ENCODE measurements at regions not wholly inside any gene's neighbourhood (a gene's known extent, or its start where the extent isn't known, plus 50 kb on each side); places are given as distances from the start of the nearest gene placed in this dataset.

DNA sequence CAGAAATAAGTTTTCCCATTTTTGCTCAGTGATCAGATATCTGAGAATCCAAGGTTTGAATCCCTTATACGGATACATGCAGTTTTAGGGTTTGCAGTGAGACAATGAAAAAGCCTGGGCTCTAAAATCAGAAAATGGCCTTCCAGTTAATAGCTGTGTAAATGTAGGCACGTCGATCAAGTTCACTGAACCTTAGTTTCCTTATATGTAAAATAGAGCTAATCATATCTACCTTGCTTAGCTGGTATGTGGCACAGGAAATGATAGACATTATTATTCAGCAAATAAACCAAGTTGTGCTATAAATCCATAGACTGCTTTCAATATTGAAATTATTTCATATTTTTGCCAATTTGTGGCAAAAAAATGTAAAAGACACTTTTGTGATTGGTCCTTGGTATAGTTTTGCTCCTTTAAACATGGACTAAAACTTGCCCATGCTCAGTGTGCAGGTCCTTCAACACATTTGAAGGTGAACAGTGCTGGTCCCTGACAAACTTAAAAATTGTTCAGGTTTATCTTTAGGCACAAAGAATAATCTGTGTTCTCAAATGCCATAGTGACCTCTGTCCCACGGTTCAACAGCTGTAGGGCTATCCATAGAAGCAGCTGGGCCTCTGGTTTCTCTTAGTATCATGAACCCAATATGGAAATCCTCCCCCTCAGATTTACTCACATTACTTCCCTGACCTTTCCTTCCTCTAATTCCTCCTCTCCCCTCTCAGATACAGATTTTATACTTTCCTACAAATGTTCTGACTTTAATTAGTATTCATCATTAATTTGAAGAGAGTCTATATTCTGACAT lies 51.0 kb downstream of the CCDC54 start:
- DNase-seq = peak in 1 of 3 donors; percentile 19

GRCh38 chr3:107429320-107430181 lies 52.3 kb downstream of the CCDC54 start:
- DNase-seq = peak; percentile 80 to 88 (median 81)

DNA sequence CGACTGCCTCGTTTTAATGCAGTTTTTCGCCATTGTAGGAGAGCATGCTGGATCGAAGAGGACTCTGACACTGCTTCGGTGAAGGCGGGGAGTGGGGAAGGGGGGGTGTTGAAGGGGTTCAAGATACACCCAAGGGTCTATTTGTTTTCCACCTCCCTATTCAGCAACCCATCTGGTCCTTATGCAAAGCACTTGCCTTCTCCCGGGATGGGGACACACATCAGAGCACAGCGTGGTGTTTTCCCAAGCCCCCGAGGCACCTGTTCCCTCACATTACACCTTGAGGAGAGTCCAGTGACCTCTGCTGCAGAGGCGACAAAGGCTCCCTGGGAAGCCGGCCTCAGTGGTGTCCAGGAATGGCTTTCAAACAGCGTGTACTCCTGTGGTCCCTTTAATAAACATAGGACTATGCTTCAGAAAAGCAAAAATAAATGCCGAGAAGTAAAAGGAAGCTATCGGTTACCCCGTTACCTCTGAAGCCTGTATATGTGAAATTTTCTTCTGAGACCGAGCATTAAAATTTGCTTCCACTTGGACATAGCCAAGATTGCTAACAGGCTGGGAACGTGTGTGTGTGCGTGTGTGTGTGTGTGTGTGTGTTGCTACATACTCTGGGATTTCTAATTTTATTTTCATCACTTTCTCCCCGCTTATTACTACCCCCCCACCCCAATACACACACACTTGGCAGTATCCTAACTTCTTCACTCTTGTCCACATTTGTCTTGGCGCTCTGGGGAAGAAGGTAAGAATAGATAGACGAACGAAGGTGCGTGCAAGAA lies 53.2 kb downstream of the CCDC54 start:
- peak in 2 of 3 donors; percentile 13 to 25 for DNase-seq

DNA sequence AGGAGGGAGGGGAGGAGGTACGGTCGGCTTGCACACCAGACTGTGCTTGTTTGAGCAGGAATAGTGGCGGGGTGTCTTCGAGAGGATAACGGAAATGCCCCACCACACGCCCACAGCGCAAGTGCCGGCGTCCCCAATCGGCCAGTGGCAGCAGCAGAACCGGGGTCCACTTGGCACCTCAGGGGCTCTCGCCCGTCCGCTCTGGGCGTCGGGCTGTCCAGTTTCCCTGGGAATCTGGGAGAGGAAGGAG lies 53.7 kb downstream of the CCDC54 start:
- peak in 2 of 3 donors; percentile 36 to 79 for DNase-seq

GRCh38 chr3:107431246-107432012 lies 54.2 kb downstream of the CCDC54 start:
- peak; percentile 62 to 87 (median 71) for DNase-seq

GRCh38 chr3:107432013-107432515 lies 54.8 kb downstream of the CCDC54 start:
- peak in 2 of 3 donors; percentile 15 to 21 for DNase-seq

- no peak for DNase-seq
These were observed 55.4 kb downstream of the CCDC54 start for GRCh38 chr3:107432646-107433045.

DNA sequence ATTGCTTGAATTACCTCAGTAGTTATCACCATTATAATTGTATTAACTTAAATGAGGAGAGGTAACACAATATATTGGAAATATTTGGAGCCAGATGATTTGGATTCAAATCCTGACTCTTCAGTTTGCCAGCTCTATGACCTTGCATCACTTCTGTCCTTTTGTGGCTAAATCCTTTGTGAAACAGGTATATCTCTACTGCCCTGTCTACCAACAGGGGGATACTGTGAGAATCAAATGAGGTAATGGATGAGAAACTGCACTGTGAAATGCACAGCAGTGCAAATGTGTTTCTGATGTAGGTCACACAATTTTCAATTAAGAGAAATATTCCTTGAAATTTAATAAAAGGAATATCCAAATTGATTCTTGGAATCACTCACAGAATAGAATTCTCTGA lies 58.8 kb downstream of the CCDC54 start:
- DNase-seq = no peak

GRCh38 chr3:107438671-107439070 lies 61.4 kb downstream of the CCDC54 start:
- DNase-seq = no peak

DNA sequence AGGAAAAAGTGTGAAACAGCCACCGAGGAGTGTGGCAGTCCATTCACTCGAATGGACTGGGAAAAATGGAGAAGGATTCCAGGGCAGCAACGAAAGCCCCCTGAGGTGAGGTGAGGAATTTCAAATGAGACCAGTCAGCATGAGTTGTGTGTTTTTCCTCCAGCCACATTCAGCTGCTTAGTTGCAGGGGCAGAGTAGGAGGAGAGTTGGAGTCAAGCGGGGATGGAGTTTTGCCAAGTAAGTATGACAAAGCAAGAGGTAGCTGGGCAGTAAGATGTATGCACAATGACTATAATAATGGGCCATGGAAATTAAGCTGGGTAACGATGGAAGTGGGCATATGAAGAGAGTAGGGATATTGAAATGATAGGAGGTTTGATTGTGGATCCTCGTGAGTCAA lies 64.4 kb downstream of the CCDC54 start:
- no peak for DNase-seq

GRCh38 chr3:107443461-107443860 lies 66.2 kb downstream of the CCDC54 start:
- no peak for DNase-seq

GRCh38 chr3:107446706-107447105 lies 69.5 kb downstream of the CCDC54 start:
- no peak for DNase-seq

DNA sequence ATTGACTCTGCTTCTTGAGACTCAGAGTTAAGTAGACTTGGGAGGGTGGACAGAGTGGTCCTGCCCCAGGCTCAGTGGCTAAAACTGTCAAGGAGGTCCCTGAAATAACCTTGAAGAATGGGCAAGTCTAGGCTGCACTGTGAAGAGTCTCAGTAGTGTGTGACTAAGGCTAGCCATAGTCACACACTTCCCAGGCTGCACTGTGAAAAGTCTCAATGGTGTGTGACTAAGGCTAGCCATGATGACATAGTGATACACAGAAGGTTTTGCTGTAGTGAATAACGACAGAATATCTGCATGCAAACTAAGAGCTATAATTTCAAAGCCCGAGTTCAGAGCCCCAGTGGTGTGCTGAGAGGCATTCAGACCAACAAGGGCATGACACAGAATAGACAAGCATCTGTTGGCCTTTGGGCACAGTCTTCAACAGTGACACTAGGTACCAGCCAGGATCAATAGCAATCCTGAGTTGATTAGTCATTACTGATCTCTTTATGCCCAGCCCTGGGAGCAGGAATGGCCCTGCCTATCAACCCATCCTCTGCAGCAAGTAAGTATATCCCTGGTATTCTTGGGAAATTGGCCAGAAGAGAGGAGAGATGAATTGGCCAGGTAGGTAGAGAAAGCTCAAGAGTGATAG lies 72.4 kb upstream of the BBX start:
- DNase-seq = no peak

- no peak for DNase-seq
These were observed 70.3 kb upstream of the BBX start for GRCh38 chr3:107452436-107452835.

- DNase-seq = no peak
These were observed 69.3 kb upstream of the BBX start for GRCh38 chr3:107453504-107453903.

DNA sequence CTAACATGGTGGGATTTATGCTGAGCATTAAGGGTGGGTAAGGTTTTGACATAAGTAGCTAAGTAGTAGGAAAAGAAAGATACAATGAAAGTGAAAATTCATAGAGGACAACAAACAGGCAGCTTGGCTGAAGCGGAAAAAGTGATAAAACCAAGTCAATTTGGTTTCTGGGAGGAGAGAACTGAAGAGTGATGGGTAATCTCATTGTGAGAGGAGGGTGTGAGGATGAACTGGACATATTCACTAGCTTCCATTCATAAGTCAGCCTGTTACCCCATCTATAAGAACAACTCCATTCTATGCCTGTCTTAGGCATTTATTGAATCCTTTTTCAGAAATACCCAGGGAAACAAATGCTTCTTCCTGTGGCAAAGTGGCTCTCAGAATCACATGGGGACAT lies 67.1 kb upstream of the BBX start:
- no peak for DNase-seq

DNA sequence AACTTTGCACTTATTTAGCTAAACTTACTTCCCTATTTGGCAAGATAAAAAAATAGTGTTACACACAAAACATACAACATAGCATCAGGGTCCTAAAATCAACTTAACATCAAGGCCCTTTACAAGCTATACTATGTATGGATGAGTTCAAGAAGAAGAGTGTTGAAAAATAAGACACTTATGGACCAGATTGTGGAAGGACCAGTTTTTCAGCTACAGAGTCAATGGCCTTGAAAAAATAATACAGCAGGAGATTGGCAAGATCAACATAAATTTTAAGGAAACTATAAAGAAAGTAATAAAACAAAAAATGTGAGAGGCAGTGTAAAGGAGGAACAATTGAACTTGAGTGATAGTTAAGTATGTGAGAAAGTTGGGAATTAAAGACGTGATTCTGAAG lies 66.3 kb upstream of the BBX start:
- no peak for DNase-seq

DNA sequence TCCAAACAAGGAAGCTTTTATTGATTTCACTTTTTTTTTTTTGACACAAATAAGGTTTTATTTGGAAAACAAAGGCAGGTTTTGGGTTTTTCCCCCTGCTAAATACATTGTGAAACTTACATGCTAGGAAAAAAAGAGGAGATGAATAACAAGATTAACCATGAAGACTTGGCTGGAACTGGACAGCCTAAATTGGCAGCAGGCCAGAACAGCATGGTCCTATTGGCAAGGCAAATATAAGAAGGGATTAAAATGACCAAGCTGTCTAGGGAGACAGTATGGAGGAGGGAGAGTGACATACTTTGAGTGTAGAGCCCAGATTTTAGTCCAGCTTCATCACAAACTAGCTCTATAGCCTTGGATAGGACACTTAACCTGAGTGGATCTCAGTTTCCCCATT lies 63.9 kb upstream of the BBX start:
- peak in 1 of 3 donors; percentile 11 for DNase-seq

- DNase-seq = no peak
These were observed 61.0 kb upstream of the BBX start for GRCh38 chr3:107461721-107462120.

DNA sequence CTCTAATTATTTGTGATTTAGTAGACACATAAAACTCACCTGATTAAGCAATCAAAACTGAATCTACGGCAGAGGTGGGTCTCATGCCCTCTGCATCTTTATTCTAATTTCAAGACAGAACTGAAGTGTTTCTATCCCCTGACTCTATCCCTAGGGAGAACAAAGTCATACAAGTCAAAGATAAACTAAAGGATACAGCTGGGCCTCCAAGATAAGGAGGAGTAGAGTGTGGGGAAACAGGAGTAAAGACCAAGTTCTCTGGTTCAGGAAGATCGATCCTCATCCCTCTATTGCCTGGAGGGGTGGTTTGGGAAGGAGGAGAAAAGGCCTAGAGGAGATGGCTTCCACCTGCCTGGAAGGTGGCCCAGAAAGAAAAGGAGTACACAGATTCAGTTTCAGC lies 58.7 kb upstream of the BBX start:
- no peak for DNase-seq

GRCh38 chr3:107465064-107465631 lies 57.6 kb upstream of the BBX start:
- no peak for DNase-seq
